ENCODE measurements at regions not wholly inside any gene's neighbourhood (a gene's known extent, or its start where the extent isn't known, plus 50 kb on each side); places are given as distances from the start of the nearest gene placed in this dataset.
"Not testable (repeated sequence)": the region's sequence is repeated elsewhere in the genome, so short reads cannot be mapped to it uniquely, and the experiment has no call there.

GRCh38 chr15:77893246-77893645 lies 184.3 kb downstream of the TBC1D2B start:
- not testable (repeated sequence) for TF ChIP-seq SP1 (IDR thresholded peaks at IDR 0.05); BHLHE40 (IDR thresholded peaks at IDR 0.05; ENCODE audit: borderline replicate concordance); PKNOX1 (IDR thresholded peaks at IDR 0.05); FOXM1 (IDR thresholded peaks at IDR 0.05; ENCODE audit: borderline replicate concordance); FOXA1 (IDR thresholded peaks at IDR 0.05); FOXK2 (IDR thresholded peaks at IDR 0.05); SUZ12 (IDR thresholded peaks at IDR 0.05); ZNF384 (IDR thresholded peaks at IDR 0.05); L3MBTL2 (conservative IDR thresholded peaks at IDR 0.05); CTBP1 (IDR thresholded peaks at IDR 0.05; ENCODE audit: borderline replicate concordance); TARDBP (IDR thresholded peaks at IDR 0.05)

Measured in HEK293T (cell line).